ENCODE measurements at regions not wholly inside any gene's neighbourhood (a gene's known extent, or its start where the extent isn't known, plus 50 kb on each side); places are given as distances from the start of the nearest gene placed in this dataset.

DNA sequence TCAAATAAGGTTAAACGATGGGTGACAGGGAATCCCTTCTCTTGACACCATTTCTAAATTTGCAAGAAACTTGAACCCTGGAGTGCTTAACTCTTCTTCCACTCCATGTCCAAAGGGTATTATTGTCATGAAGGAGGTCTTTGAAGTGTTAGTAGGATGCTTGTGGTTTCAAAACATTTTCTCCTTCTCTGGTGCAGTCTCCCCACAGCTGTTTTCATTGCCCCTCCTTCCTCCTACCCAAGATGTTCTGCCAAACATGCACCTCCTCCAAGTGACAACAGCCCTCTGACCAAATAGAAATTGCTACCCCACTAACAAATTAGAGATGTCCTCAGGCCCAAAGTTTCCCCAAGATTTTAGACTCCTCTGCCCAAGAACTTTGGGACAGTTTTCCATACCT lies 151.4 kb downstream of the POLR2M start:
- Histone ChIP-seq H2BK20ac (ENCODE audit: low read length) (no peak overlapping the region), H3K27me3 (replicated peaks in 1 of 4; ENCODE audit: control insufficient read depth in 3 of 4, extremely low read depth in 1 of 4, insufficient read depth in 3 of 4, low read length in 3 of 4) (no peaks in the 10 kb centered on the region), H3K4ac (replicated peaks; ENCODE audit: insufficient read length, low read depth, low read length) (no peak overlapping the region), H3K79me2 (ENCODE audit: control insufficient read depth in 1 of 2, insufficient read depth in 2 of 2, low read length in 2 of 2) (no peaks in the 10 kb centered on the region), H3K23ac (ENCODE audit: insufficient read length) (no peak overlapping the region), H3K18ac (ENCODE audit: extremely low read depth, low read length) (no peak overlapping the region), H3K9me3 (ENCODE audit: insufficient read depth in 2 of 2, low read depth in 1 of 2, low read length in 1 of 2) (no peaks in the 10 kb centered on the region), H3K9ac (replicated peaks in 1 of 4; ENCODE audit: extremely low read depth in 1 of 4, low read depth in 3 of 4, low read length in 3 of 4) (no peak overlapping the region), H3K36me3 (ENCODE audit: control insufficient read depth in 2 of 4, insufficient read depth in 4 of 4, low read length in 3 of 4) (no peaks in the 10 kb centered on the region), H2BK120ac (replicated peaks; ENCODE audit: low read depth, low read length) (no peak overlapping the region), H4K91ac (replicated peaks; ENCODE audit: insufficient read length, low read length) (no peak overlapping the region), H3K4me3 (ENCODE audit: extremely low read depth in 1 of 4, insufficient read depth in 2 of 4, low read depth in 3 of 4, low read length in 4 of 4) (no peak overlapping the region), H2AFZ (ENCODE audit: low read length) (no peak overlapping the region), H2BK15ac (ENCODE audit: low read length) (no peak overlapping the region), H2BK5ac (ENCODE audit: low read depth, low read length) (no peak overlapping the region), H3K14ac (ENCODE audit: insufficient read length) (no peak overlapping the region), H3K23me2 (ENCODE audit: low read depth, low read length) (no peaks in the 10 kb centered on the region), H3K79me1 (ENCODE audit: low read depth, low read length) (no peaks in the 10 kb centered on the region), H4K5ac (ENCODE audit: insufficient read length, low read depth, low read length) (no peak overlapping the region), H3K27ac (ENCODE audit: low read depth, low read length) (no peak overlapping the region), H4K20me1 (replicated peaks in 1 of 2; ENCODE audit: control insufficient read depth in 1 of 2, insufficient read depth in 2 of 2, low read length in 2 of 2) (peaks cover 0 to 1% of the 10 kb centered on the region in 2 experiments), H2BK12ac (ENCODE audit: low read depth, low read length) (no peak overlapping the region), H3K56ac (replicated peaks; ENCODE audit: insufficient read length, low read depth, low read length) (no peak overlapping the region), H4K8ac (ENCODE audit: extremely low read depth, insufficient read depth, low read length) (no peak overlapping the region), H2AK5ac (ENCODE audit: low read depth, low read length) (no peak overlapping the region), H3K4me2 (ENCODE audit: insufficient read depth in 1 of 2, low read depth in 2 of 2, low read length in 2 of 2) (no peak overlapping the region), H3K4me1 (replicated peaks in 1 of 4; ENCODE audit: control insufficient read depth in 3 of 4, insufficient read depth in 4 of 4, low read length in 3 of 4) (no peaks in the 10 kb centered on the region)
- no peak for FAIRE-seq
- ChIA-PET CTCF (ENCODE audit: partially characterized antibody) (interaction anchor here (3.5 to 19.0 kb wide), 4 partner anchors 89 to 325 kb away, joined by 14 to 530 read pairs (median 94); partner anchors contain the start of gene ALDH1A2), POLR2A (ENCODE audit: partially characterized antibody) (no interaction called here)
- no peak for DNase-seq (ENCODE audit: low read depth in 1 of 2, low spot score in 2 of 2)
- WGBS, 2 experiments (ENCODE audit: extremely low coverage in 1 of 2, insufficient coverage in 1 of 2, insufficient read length in 1 of 2, insufficient replicate concordance in 2 of 2, low coverage in 1 of 2, low lambda C conversion rate in 2 of 2, missing lambda C conversion rate in 1 of 2), result 89% methylated on average over 1 of the region's 1 CpG; no CpG with 5 or more reads in 1 of the 2 experiments
- TF ChIP-seq POU5F1 (IDR thresholded peaks at IDR 0.05; ENCODE audit: low read depth, low read length), result no peak
- no peak for TF ChIP-seq SUZ12 (IDR thresholded peaks at IDR 0.05; ENCODE audit: low read length)
- no peak for TF ChIP-seq EP300 (IDR thresholded peaks at IDR 0.05; ENCODE audit: borderline replicate concordance in 1 of 2, low read depth in 2 of 2, low read length in 2 of 2)
- TF ChIP-seq POLR2AphosphoS5 (IDR thresholded peaks at IDR 0.05; ENCODE audit: low read depth, low read length), result no peak
- TF ChIP-seq ZNF274 (IDR thresholded peaks at IDR 0.05; ENCODE audit: borderline replicate concordance, extremely low read depth, low read length), result no peak

All from H1 (cell line).